A549 (cell line): ENCODE measurements at regions not wholly inside any gene's neighbourhood (a gene's known extent, or its start where the extent isn't known, plus 50 kb on each side); places are given as distances from the start of the nearest gene placed in this dataset.

ENCODE experiments used
- CHD4 ChIP-seq: fragments of 200-600 bp; sonication (generic); IDR thresholded peaks from 2 replicates; pipeline ENCODE4 v1.6.1; 2016; ENCODE audit warnings: antibody characterized with exemption, mild to moderate bottlenecking, borderline replicate concordance
- EHMT2 ChIP-seq: fragments of 200-600 bp; sonication (generic); IDR thresholded peaks from 2 replicates; pipeline ENCODE4 v1.6.1; 2016; ENCODE audit warnings: antibody characterized with exemption, low read depth, mild to moderate bottlenecking, moderate library complexity
- HDAC2 ChIP-seq: fragments of 200-600 bp; sonication (generic); IDR thresholded peaks from 2 replicates; pipeline ENCODE4 v1.6.1; 2016
- JUN ChIP-seq, 2 experiments: fragments of >200 bp; sonication (Bioruptor Twin); formaldehyde crosslinking; IDR thresholded peaks; 2 replicates in 1 of 2; 3 replicates in 1 of 2; pipeline ENCODE4 v1.6.1; 2016 to 2017
- PHF8 ChIP-seq: fragments of 200-600 bp; sonication (generic); IDR thresholded peaks from 2 replicates; pipeline ENCODE4 v1.6.1; 2016; ENCODE audit warnings: low read depth, mild to moderate bottlenecking, antibody characterized with exemption, moderate library complexity, borderline replicate concordance
- RAD21 ChIP-seq, 2 experiments: fragments of >200 bp in 1 of 2; sonication (Bioruptor Twin) in 1 of 2; formaldehyde crosslinking in 1 of 2; IDR thresholded peaks in 1 of 2; conservative IDR thresholded peaks in 1 of 2; 2 replicates in 1 of 2; 3 replicates in 1 of 2; pipeline ENCODE4 v1.6.1; 2012 to 2018; ENCODE audit warnings: inconsistent platforms in 1 of 2
- RFX5 ChIP-seq: fragments of 450-650 bp; IDR thresholded peaks from 2 replicates; pipeline ENCODE4 v1.7.1; 2014; ENCODE audit warnings: antibody characterized with exemption, mild to moderate bottlenecking, moderate library complexity
- TF ChIP-seq, protein P1 (sequence below): fragments of 450-650 bp; IDR thresholded peaks from 2 replicates; pipeline ENCODE4 v1.6.1; 2014; ENCODE audit warnings: antibody characterized with exemption
- TF ChIP-seq, protein P2 (sequence below): fragments of >200 bp; sonication (Bioruptor Twin); formaldehyde crosslinking; IDR thresholded peaks from 3 replicates; pipeline ENCODE4 v1.5.1; 2016

DNA sequence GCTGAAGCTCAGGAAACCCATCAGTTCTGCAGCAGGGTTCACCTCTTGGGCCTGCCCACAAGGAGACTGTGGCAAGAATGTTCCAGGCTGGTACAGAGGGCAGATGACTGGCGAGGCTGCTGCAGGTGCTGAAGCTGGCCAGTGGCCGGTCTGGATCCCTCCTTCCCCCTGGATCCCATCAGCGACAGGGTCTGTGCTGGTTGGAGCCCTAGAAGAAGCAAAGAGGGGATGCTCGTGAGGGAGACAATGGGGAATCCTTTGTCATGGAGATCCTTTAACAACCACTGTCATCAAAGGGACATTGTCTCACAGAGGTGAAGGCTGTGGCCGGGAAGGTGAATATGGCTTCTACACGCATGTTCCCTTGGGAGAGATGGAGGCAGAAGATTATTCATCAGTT is 211.4 kb upstream of the TMEM132C start:
- TF ChIP-seq EHMT2 (no peak), RAD21 (conservative IDR thresholded peaks at IDR 0.05 in 1 of 2, IDR thresholded peaks at IDR 0.05 in 1 of 2) (no peak), HDAC2 (no peak), CHD4 (no peak), RFX5 (no peak), JUN (IDR thresholded peaks at IDR 0.05) (no peak), PHF8 (no peak)
- TF ChIP-seq, protein P1, sequence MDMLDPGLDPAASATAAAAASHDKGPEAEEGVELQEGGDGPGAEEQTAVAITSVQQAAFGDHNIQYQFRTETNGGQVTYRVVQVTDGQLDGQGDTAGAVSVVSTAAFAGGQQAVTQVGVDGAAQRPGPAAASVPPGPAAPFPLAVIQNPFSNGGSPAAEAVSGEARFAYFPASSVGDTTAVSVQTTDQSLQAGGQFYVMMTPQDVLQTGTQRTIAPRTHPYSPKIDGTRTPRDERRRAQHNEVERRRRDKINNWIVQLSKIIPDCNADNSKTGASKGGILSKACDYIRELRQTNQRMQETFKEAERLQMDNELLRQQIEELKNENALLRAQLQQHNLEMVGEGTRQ: no peak
- TF ChIP-seq, protein P2, sequence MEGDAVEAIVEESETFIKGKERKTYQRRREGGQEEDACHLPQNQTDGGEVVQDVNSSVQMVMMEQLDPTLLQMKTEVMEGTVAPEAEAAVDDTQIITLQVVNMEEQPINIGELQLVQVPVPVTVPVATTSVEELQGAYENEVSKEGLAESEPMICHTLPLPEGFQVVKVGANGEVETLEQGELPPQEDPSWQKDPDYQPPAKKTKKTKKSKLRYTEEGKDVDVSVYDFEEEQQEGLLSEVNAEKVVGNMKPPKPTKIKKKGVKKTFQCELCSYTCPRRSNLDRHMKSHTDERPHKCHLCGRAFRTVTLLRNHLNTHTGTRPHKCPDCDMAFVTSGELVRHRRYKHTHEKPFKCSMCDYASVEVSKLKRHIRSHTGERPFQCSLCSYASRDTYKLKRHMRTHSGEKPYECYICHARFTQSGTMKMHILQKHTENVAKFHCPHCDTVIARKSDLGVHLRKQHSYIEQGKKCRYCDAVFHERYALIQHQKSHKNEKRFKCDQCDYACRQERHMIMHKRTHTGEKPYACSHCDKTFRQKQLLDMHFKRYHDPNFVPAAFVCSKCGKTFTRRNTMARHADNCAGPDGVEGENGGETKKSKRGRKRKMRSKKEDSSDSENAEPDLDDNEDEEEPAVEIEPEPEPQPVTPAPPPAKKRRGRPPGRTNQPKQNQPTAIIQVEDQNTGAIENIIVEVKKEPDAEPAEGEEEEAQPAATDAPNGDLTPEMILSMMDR: no peak
